Cardiac septum (tissue), 1 donor: ENCODE measurements at regions not wholly inside any gene's neighbourhood (a gene's known extent, or its start where the extent isn't known, plus 50 kb on each side); places are given as distances from the start of the nearest gene placed in this dataset.

ENCODE experiments used
- DNase-seq: peaks from one replicate; pipeline ENCODE4 v3.0.0-alpha.2; 2020; ENCODE audit warnings: low spot score
- intact Hi-C: fragments of 100-400 bp; cut with DNase I; formaldehyde crosslinking; loops from one replicate; pipeline ENCODE4 v1.14.0; 2022
- donor health status: DM: no; HTN: no; CAD: no.

GRCh38 chr11:128210148-128210940, 377.0 kb downstream of the ETS1 start:
- intact Hi-C loops = no loop called here
- DNase-seq = no peak

GRCh38 chr11:128209138-128209435, 378.3 kb downstream of the ETS1 start:
- DNase-seq = no peak
- intact Hi-C loops = no loop called here

DNA sequence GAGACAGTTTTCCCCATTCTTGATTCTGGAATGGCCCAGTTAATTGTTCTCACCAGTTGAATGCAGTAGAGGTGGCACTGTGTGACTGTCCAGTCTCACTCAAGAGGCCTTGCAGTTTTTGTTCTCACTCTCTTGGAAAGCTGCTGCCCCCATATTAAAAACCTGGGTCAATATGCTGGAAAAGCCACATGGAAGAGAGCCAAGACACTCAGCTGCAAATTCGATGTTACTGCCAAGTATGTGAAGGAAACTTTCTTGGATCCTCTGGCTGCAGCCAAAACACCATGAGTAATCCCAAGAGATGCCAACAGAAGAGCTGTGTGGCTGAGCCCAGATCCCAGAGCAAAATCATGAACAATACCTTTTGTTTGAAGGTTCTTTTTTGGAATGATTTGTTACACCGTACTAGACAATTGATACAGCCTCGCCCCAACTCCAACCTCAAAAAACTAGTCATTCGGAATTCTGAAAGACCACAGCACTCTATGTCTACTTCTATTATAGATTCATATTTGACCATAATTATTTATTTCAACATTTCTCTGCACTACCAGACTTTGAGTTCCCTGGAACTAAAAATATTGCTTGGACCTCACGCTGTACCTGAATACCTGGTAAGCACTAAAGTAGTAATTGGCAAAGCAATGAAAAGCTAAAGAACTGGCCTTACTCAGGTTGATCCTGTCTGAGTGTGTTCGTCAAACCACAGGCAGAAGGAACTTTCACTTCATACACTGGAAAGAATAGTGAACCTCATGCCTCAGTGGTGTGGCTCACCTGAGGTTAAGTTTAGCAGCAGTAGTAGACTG, 378.8 kb downstream of the ETS1 start:
- no peak for DNase-seq
- intact Hi-C loops = no loop called here

- DNase-seq = no peak
- intact Hi-C loops = no loop called here
Observed at GRCh38 chr11:128207861-128208321, 379.5 kb downstream of the ETS1 start.

DNA sequence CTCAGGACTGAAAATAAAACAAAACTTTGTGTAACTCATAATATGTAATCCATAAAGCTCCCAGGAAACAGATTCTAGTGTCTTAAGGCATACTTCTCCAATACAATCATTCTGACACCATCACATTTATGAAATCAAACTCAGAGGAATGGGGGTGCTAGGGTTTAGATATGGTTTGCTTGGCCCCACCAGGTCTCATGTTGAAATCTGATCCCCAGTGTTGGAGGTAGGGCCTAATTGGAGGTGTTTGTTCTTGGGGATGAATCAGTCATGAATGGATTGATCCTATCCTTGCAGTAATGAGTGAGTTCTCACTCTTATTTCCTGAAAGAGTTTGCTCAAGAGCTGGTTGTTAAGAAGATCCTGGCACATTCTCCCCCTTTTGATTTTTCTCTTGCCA, 380.9 kb downstream of the ETS1 start:
- DNase-seq = no peak
- intact Hi-C loops = no loop called here

DNA sequence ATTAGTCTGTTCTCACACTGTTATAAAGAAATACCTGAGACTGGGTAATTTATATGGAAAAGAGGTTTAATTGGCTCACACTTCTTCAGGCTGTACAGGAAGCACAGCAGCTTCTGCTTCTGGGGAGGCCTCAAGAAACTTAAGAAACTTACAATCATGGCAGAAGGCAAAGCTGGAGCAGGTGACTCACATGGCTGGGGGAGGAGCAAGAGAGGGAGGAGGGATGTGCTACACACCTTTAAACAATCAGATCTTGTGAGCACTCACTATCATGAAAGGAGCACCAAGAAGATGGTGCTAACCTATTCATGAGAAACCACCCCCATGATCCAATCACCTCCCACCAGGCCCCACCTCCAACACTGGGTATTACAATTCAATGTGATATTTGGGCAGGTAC, 381.6 kb downstream of the ETS1 start:
- DNase-seq = no peak
- intact Hi-C loops = no loop called here

GRCh38 chr11:128204898-128205297, 382.5 kb downstream of the ETS1 start:
- intact Hi-C loops = no loop called here
- no peak for DNase-seq

GRCh38 chr11:128201801-128202200, 385.6 kb downstream of the ETS1 start:
- DNase-seq = no peak
- intact Hi-C loops = no loop called here

DNA sequence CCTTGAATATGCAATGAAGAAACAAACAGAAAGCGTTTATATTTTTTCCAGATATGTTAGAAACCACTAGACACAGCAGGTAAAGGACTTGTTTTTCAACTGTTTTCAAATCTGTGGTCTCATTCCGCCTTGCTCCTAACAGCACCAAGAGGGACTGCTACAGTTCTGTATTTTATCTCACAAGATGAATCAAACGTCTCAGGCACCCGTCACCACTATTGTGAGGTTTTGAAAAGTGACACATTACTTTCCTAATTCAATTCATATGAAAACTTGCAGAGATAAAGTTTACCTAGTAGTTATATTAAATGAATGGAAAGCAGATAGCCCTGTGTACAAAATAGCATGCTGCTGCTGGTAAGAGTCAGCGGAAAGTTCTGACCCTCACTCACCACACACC, 386.3 kb downstream of the ETS1 start:
- intact Hi-C loops = no loop called here
- DNase-seq = no peak

DNA sequence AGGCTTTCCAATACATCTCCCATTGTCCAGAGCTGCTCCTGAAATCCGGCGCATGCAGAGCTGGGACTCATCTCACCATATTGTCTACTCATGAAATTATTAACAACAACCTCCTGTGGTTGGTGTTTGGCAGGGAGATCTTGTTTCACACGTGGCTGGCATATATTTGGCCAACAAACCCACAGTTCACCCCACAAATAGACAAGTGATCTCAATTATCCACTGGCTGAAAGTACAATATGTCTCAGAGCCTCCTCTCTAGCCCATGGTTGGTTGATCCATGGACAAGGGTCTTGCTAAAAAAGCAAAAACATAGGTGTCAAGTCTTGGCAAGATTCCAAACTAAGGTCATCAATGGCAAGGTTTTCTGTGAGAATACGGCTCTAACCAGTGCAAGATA, 386.9 kb downstream of the ETS1 start:
- DNase-seq = no peak
- intact Hi-C loops = no loop called here

DNA sequence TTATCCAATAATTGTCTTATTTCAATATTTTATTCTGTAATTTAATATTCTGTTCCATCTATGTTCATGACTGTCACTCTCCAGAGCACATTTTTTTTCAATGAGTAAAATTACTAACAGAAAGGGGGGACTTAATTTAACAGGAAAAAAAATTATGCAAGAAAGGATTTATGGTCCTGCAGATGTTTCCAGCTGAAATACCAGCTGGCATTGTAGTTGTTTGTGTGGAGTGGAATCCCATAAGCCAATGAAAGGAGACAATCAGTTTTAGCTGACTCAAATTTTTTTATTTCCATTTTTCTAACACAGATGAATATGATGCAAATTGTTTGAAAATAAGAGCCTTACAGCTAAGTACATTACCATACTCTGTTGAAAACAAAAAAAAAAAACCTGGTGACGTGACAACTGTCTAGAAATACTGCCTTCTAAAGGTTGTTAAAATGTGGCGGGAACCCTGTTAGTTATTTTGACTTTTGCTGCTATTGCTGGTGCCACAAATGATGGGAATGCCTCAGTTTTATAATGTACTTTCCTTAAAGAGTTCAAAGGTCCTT, 389.1 kb downstream of the ETS1 start:
- DNase-seq = no peak
- intact Hi-C loops = no loop called here

DNA sequence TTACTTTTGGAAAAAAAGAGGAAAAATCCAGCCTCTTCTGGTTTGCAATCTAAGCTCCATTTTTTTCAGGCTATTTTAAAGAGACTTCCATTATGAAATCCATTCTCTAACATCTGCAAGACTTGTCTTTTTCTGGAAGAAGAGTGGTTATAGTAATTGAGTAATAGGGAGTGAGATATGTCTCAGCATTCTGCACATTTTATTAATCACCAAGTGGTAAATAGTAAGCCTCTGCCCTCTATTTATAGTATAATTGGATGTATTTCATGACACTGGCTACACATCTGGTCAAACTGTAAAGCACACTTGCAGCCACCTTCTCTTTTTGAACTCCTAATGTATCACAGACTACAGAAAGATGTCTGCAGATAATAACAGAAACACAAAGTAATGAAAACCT, 391.1 kb downstream of the ETS1 start:
- no peak for DNase-seq
- intact Hi-C loops = no loop called here

GRCh38 chr11:128195756-128196155, 391.6 kb downstream of the ETS1 start:
- intact Hi-C loops = no loop called here
- DNase-seq = no peak

GRCh38 chr11:128195057-128195751, 392.2 kb downstream of the ETS1 start:
- intact Hi-C loops = no loop called here
- no peak for DNase-seq

DNA sequence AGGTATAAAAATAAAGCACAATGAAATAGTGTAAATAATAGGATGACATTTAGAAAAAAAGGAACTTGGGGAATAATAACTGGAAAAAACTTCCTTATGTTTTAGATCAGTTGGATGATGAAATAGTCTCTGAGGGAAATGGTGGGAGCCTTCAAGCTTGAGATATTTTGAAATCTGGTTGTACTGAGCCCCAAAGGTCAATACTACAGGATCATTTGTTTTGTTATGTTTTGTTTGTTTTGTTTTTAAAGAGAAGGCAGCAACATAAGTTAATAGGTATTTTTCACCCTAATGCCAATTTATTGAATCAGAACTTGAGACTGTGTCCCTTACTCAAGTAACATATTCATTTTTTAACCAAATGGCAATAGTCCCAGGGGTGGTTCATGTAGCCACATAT, 393.1 kb downstream of the ETS1 start:
- DNase-seq = no peak

DNA sequence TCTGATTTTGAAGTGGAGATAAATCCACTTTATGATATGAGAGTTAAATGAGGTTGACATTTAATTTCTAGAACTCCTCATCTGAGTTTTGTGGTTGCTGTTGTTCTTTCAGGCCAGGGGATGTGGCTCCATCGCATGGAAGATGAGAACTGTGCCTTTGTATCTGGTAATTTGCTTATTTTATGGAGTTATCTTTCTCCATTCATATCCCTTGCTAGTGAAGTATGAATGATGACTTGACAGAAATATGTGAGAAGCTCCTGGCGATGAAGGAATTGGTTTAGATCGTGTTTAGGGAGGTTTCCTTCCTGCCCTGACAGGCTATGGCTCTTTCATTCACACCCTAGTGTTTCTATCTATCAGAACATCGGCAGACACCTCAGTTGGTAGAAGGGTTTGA, 393.7 kb downstream of the ETS1 start:
- intact Hi-C loops = no loop called here
- no peak for DNase-seq

More for the DNA sequence above, 393.1 kb downstream of the ETS1 start:
- intact Hi-C loops = no loop called here

- intact Hi-C loops = no loop called here
- no peak for DNase-seq
Observed at GRCh38 chr11:128190312-128190711, 397.0 kb downstream of the ETS1 start.

DNA sequence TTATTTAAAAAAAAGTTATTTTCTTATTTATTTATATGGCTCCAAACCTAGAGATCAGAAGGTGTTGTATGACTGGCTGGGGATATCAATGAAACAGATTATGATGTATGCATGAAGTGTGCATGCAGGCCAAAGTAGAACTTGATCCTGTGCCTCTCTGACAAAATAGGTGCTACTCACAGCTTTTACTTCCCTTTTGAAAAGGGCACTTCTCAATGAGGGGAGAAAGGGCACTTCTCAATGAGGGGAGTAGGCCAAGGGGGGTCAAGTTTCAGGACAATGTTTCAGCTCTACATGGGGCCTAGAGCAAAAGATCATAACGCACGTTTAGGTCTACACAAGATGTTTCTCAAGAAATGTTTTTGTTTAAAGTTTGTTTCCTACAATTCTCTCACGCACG, 397.5 kb downstream of the ETS1 start:
- intact Hi-C loops = no loop called here

DNA sequence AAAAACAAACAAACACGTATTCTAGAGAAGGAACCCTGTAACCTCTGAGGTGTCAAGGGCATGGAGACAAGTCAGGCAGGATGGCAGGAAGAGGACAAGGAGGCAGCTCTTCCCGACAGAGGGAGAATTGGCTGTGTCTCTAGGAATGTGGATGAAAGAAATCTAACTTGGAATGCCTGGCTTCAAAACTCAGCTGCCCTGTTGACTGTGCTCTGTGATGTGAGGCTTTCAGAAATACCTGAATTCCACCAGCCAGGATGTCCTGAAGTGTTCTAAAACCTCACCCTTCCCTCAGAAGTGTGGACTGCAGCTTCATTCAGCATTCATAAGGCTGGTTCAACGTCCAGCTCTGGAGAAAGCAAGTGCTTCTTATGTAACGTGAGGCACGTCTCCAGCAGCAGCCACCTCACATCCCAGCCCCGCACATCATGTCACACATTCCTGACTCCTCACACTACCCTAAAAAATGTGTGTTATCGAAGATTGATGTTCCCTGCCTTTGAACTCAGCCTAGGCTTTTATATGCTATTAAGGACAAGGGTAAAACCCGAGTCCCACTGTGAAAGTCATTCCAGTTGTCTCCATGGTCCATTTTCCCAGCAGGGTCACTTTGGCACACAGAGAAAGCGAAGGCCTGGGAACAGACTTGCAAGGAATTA, 398.9 kb downstream of the ETS1 start:
- intact Hi-C loops = no loop called here
- DNase-seq = no peak

More for the DNA sequence above, 397.5 kb downstream of the ETS1 start:
- DNase-seq = no peak

GRCh38 chr11:128187835-128188234, 399.5 kb downstream of the ETS1 start:
- DNase-seq = no peak
- intact Hi-C loops = no loop called here
